ENCODE measurements at regions not wholly inside any gene's neighbourhood (a gene's known extent, or its start where the extent isn't known, plus 50 kb on each side); places are given as distances from the start of the nearest gene placed in this dataset.

GRCh38 chr4:85367815-85368214, 107.1 kb upstream of the ARHGAP24 start:
- TF ChIP-seq, protein P1, sequence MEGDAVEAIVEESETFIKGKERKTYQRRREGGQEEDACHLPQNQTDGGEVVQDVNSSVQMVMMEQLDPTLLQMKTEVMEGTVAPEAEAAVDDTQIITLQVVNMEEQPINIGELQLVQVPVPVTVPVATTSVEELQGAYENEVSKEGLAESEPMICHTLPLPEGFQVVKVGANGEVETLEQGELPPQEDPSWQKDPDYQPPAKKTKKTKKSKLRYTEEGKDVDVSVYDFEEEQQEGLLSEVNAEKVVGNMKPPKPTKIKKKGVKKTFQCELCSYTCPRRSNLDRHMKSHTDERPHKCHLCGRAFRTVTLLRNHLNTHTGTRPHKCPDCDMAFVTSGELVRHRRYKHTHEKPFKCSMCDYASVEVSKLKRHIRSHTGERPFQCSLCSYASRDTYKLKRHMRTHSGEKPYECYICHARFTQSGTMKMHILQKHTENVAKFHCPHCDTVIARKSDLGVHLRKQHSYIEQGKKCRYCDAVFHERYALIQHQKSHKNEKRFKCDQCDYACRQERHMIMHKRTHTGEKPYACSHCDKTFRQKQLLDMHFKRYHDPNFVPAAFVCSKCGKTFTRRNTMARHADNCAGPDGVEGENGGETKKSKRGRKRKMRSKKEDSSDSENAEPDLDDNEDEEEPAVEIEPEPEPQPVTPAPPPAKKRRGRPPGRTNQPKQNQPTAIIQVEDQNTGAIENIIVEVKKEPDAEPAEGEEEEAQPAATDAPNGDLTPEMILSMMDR (IDR thresholded peaks at IDR 0.05; ENCODE audit: insufficient read depth, low read depth, low read length) = no peak
- TF ChIP-seq EZH2 (IDR thresholded peaks at IDR 0.05; ENCODE audit: insufficient read depth, low read length) = no peak
